DMS 273 (cell line): ENCODE measurements at regions not wholly inside any gene's neighbourhood (a gene's known extent, or its start where the extent isn't known, plus 50 kb on each side); places are given as distances from the start of the nearest gene placed in this dataset.

Source experiments
- DNase-seq: peaks from one replicate; lab custom pipeline; 2025; ENCODE audit not compliant: unreplicated experiment; lab: John Stamatoyannopoulos, UW

- no peak for DNase-seq
These were observed 53.4 kb downstream of the PTCHD4 start for GRCh38 chr6:48057601-48058000.

DNA sequence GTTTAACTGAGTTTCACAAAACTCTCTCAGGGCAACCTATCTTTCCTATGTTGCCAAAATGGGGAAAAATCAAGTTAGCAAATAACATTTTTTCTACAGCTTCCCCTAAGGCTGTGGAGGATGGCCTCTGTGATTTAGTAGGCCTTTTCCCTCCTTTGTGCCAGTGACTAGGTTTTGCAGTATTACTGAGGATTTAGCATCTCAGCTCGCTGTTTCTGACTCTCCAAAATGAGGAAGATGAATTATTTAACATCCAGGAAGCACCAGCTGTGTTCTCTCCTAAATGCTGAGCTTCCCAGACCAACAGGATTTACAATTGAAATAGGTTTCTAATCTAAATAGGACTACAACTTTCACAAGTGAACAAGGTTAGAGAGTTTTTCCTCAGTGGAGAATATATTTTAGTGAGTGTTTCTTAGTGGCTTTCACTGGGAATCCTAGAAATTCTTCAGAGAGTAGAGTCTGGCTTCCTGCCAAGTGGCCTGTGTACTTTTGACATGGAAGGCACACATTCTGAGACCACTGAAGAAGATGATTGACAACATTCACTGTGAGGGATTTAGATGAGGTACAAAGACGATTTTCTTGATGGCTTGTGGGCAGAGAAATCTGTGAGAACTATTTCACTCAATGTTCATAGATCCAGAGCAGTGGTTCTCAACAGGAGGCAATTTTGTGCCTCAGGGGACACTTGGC is 62.4 kb downstream of the PTCHD4 start:
- DNase-seq: no peak

- no peak for DNase-seq
These were observed 69.1 kb downstream of the PTCHD4 start for GRCh38 chr6:48041894-48042293.

DNA sequence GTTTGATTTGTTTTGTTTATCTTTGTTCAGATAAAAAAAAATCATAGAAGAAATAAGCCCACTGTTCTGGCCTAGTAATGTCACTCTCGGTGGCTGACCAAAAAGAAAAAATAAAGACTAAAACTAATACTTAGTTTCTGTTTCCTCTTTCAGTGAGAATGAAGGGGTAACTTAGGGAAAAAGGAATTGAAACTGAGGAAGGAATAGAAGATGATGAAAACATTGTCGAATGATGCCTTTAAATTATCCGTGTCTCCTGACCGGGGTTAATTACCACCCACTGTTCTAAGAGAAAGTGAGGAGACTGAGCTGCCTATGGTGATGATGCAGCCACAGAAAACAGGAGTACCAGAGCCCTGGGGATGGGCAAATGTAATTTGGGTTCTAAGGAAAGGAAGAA is 73.1 kb downstream of the PTCHD4 start:
- no peak for DNase-seq

GRCh38 chr6:48036316-48036715 is 74.7 kb downstream of the PTCHD4 start:
- no peak for DNase-seq

DNA sequence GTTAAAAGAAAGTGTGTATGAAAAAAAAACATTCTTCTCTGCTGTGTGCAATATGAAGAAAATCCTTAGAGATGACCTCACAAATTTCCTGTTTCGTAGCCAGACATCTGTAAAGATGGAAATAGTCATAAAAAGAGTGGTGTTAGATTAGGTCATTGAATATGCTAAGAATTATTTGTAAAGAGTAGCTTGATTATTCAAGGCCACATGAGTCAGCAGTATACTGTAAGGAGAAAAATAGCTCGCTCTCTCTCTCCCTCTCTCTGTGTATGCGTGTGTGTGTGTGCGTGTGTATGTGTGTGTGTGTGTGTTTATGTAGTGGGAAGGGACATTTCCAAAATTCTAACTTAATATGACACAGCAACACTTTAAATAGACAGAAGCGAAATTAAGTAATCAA is 78.8 kb downstream of the PTCHD4 start:
- no peak for DNase-seq

GRCh38 chr6:48031711-48032110 is 79.3 kb downstream of the PTCHD4 start:
- no peak for DNase-seq

GRCh38 chr6:48027704-48028435 is 83.1 kb downstream of the PTCHD4 start:
- DNase-seq: no peak

- DNase-seq: no peak
These were observed 86.0 kb downstream of the PTCHD4 start for GRCh38 chr6:48024956-48025355.

DNA sequence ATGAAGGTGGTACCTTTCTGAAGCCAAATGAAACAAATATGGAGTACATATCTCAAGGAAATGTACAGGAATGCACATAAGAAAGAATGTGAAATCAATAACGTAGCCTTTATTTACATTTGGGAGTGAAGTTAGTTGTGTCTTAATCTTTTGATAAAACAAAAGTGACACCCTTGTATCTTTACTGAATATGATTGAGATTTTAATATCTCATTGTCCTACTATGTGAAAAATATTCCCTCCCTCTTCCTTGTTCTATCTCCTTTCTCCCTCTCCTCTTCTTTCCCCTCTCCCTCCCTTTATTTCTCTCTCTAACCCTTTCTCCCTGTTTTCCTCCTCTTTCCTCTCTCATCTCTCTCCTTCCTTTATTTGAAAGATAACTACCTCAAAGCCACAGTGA is 89.1 kb downstream of the PTCHD4 start:
- no peak for DNase-seq

- no peak for DNase-seq
These were observed 94.8 kb downstream of the PTCHD4 start for GRCh38 chr6:48016020-48016755.

DNA sequence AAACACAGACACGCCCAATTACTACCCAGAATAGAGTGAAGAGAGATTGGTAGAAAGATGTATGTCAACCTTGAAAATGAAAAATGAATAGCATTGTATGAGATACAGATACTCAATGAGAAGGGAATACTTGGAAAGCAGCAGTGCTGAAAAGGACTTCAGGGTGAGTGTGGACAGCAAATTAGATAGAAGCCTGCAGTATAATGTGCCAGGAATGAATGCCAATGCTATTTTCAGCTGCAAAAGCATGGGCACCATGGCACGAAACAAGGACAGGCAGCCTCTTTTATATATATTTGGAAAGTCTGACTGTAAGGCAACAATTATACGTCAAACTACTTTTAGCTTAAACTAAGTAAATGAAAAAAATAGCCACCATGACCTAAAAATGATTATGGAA is 118.2 kb downstream of the PTCHD4 start:
- no peak for DNase-seq

DNA sequence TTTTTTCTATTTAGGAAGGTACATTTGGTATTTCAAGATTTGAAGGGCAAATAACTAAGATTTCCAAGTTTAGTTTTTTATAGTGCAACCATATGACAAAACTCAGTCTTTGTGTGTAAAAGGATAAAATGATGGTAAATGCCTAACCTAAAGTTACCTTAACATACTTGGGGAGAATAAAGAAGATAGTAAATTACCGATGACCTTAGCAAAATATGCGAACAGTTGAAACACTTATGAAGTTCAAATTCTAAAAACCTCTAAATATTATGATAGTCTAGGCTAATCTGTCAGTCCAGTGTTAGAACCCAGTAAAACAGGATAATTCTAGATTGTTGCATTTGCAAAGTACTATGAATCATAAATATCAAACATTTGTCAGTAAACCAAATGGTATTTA is 127.5 kb downstream of the PTCHD4 start:
- no peak for DNase-seq

DNA sequence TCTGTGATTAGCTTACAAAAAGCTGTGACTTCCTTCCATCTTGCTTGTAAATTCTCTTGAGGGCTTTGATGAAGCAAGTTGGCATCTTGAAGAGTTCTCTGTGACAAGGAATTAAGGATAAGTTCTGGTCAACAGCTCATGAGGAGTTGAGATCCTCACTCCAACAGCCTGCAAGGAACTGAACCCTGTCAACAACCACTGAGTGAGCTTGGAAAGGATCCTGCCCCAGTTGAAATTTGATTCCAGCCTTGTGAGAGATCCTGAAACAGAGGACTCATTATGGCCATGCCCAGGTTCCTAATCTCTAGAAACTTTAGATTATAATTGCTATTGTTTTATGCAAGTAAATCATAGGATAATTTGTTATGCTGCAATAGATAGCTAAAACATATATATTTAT is 133.7 kb downstream of the PTCHD4 start:
- no peak for DNase-seq

DNA sequence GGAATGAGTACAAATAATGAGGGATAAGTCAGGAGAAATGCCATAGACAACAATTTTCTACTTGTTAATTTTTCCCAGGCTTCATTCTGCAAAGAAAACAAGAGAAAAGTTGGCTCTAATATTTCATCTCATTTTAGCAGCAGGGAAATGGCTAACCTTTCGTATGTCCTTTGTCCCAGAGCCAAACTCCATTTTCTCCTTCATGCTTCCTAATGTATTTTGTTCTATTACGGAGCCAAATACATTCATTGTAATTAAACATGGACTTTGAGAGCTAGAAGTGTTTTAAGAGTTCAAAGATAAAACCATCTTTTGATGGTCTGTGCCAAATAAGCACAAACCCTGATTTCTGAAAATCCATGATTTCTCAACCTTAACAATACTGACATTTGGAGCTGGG is 136.9 kb downstream of the PTCHD4 start:
- DNase-seq: no peak

DNA sequence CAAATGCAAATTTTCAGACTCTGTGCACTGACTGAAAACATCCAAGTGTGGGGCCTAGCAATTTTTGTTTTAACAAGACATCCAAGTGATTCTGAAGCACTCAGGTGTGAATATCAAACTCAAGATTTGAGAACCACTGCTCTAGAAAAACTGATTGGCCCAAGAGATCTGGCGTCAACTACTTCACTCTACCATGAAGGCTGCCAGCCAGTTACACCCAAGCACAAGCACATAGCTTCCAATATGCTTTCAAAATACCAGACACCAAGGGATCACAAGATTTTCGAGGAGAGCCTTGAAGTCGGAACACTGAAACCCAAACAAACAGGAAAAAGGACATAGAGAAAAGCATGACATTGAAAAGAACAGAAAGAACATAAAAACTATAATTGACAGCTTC is 140.2 kb downstream of the PTCHD4 start:
- no peak for DNase-seq

- no peak for DNase-seq
These were observed 143.2 kb downstream of the PTCHD4 start for GRCh38 chr6:47967843-47968242.

DNA sequence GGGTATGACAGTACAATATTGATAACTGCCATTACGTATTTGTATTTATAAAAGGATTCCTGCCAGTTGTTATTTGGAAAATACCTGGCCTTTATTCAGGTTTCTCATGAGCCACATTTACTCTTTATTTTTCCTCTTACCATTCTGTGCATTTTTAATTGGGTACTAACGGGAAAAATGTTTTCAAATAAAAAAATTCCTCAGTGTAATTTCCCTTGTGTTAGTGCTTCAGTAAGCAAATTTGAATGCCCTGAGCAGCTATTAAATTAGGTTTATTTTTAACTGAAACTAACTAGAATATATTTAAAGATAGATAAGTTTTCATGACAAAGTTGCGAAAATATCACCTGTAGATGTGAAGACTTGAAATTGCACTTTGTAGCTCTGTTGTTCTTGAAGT is 146.0 kb downstream of the PTCHD4 start:
- DNase-seq: no peak

DNA sequence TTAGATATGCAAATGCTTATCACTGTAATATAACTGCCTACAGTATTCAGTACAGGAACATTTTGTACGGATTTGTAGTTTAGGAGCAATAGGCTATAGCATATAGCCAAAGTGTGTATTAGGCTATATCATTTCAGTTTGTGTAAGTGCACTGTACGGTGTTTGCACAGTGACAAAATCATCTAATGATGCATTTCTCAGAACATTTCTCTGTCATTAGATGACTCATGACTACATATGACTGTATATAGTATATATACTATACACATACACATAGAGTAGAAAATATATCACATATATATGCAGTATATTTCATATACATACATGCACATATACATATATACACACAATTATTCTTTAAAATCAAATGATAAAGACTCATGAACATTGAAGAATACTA is 158.4 kb downstream of the PTCHD4 start:
- DNase-seq: no peak

DNA sequence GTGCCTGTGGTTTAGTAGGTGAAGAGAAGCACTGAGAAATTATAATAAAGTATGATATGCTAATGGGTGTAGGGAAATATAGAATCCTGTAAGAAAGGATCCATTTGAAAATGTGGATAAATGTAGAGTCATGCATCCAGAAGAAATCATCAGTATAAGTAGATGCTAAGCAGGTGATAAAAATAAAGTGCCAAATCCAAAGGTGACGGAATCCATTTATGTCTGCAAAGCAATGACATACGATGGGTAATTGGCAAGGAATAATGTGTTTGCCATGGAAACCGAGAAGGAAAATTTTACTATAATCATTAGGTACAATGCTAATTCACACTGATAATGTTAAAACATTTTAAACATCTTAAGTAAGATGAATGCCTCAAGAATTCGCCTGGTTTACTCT is 163.0 kb downstream of the OPN5 start:
- DNase-seq: no peak

DNA sequence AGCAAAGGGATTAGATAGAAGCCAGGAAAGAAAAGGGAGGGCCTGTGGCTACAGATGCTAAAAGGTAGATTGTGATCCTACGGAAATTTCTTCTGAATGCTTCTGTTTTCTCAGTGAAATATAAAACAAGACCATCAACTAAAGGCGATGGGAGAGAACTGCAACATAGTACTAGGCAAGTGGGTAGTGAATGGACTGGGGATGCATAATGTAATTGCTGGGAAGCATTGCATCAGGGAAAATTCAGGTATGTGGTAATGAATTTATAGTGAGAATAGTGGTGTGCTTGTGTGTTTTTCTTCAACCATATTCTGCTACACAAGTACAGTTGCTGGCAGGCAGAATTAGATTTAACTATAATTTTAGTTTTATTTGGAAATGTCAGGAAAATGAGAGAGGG is 156.6 kb downstream of the OPN5 start:
- no peak for DNase-seq

- DNase-seq: no peak
These were observed 155.0 kb downstream of the OPN5 start for GRCh38 chr6:47936820-47937219.
